RWPE1 (cell line): ENCODE measurements at regions not wholly inside any gene's neighbourhood (a gene's known extent, or its start where the extent isn't known, plus 50 kb on each side); places are given as distances from the start of the nearest gene placed in this dataset.

ENCODE experiments used
- CTCF ChIA-PET: fragments of 350-600 bp; sonication (Branson Sonifier 250); formaldehyde crosslinking; extraction: SDS; loops from one replicate; lab custom pipeline; 2021; lab: Yijun Ruan, JAX
- POLR2A ChIA-PET: fragments of 400-600 bp; formaldehyde crosslinking; extraction: SDS; loops from one replicate; lab custom pipeline; 2020; ENCODE audit warnings: antibody characterized with exemption; ENCODE audit not compliant: low non-redundant PET; lab: Yijun Ruan, JAX
- DNase-seq: peaks from one replicate; pipeline ENCODE4 v3.0.0; 2012; ENCODE audit warnings: low spot score
- H3K27ac ChIP-seq: fragments of 450-650 bp; 2 replicates; pipeline ENCODE4 v1.5.1; 2017
- CTCF ChIP-seq: fragments of 450-650 bp; conservative IDR thresholded peaks from 2 replicates; pipeline ENCODE4 v1.5.1; 2017; ENCODE audit warnings: low read depth, mild to moderate bottlenecking

GRCh38 chr18:76656925-76657827 lies 162.1 kb upstream of the ZNF516 start:
- no peak for DNase-seq
- POLR2A ChIA-PET, result no interaction called here
- H3K27ac ChIP-seq, result no peak overlapping the region
- no peak for TF ChIP-seq CTCF
- CTCF ChIA-PET, result no interaction called here

GRCh38 chr18:76654577-76654976 lies 159.5 kb upstream of the ZNF516 start:
- no peak for DNase-seq
- H3K27ac ChIP-seq, result no peak overlapping the region
- no peak for TF ChIP-seq CTCF
- POLR2A ChIA-PET, result no interaction called here
- CTCF ChIA-PET, result no interaction called here

GRCh38 chr18:76647322-76647721 lies 152.3 kb upstream of the ZNF516 start:
- ChIA-PET CTCF (interaction anchor here (0.5 to 0.6 kb wide), 2 partner anchors 10 to 313 kb away, joined by 3 read pairs; no protein-coding TSS in a partner anchor), POLR2A (no interaction called here)
- no peak overlapping the region for H3K27ac ChIP-seq
- DNase-seq, result no peak
- no peak for TF ChIP-seq CTCF

- no peak for TF ChIP-seq CTCF
- CTCF ChIA-PET, result no interaction called here
- POLR2A ChIA-PET, result no interaction called here
Measured at GRCh38 chr18:76644580-76644979, 149.5 kb upstream of the ZNF516 start.

GRCh38 chr18:76643996-76644395 lies 149.0 kb upstream of the ZNF516 start:
- TF ChIP-seq CTCF, result no peak
- CTCF ChIA-PET, result no interaction called here
- DNase-seq, result no peak
- POLR2A ChIA-PET, result no interaction called here
- no peak overlapping the region for H3K27ac ChIP-seq

More at GRCh38 chr18:76644580-76644979, 149.5 kb upstream of the ZNF516 start:
- DNase-seq, result no peak
- H3K27ac ChIP-seq, result no peak overlapping the region

GRCh38 chr18:76643199-76643598 lies 148.2 kb upstream of the ZNF516 start:
- ChIA-PET CTCF (no interaction called here), POLR2A (no interaction called here)
- H3K27ac ChIP-seq, result no peak overlapping the region
- no peak for DNase-seq
- TF ChIP-seq CTCF, result no peak
